ENCODE measurements at regions not wholly inside any gene's neighbourhood (a gene's known extent, or its start where the extent isn't known, plus 50 kb on each side); places are given as distances from the start of the nearest gene placed in this dataset.

DNA sequence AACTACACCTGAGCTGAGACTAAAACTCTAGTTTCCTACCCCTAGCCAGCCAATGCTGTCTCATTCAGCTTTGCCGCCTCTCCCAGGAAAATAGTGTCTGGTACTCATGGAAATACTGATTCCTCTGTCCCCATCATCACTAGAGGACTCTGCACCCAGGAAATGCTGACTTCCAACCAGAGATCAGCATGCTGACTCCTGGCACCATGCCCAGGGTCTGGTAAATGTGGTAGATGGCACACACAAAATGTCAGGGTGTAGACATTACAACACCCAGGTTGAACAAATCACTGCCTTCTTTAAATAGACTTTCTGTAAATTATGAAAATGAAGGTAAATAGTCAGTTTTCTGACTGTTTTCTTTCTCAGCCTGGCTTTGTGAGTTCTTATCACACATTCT lies 307.3 kb upstream of the CHAC2 start:
- Histone ChIP-seq H3K9me2 (replicated peaks; ENCODE audit: insufficient read depth) (no peaks in the 10 kb centered on the region), H2AFZ (no peak overlapping the region), H3K4me2 (no peak overlapping the region), H3K4me1 (ENCODE audit: insufficient read depth) (no peaks in the 10 kb centered on the region), H3K4me3 (no peak overlapping the region), H3K27me3 (no peaks in the 10 kb centered on the region), H3K27ac (no peak overlapping the region), H3K9me3 (ENCODE audit: low read depth) (no peaks in the 10 kb centered on the region), H3K36me3 (replicated peaks; ENCODE audit: insufficient read depth, low read depth) (no peaks in the 10 kb centered on the region), H4K20me1 (ENCODE audit: insufficient read depth, poor library complexity, severe bottlenecking) (no peaks in the 10 kb centered on the region), H3K79me2 (no peaks in the 10 kb centered on the region)
- 43% methylated on average over 1 of the region's 1 CpG for WGBS (ENCODE audit: low lambda C conversion rate, missing lambda C conversion rate)
- no peak for TF ChIP-seq EZH2 (IDR thresholded peaks at IDR 0.05; ENCODE audit: borderline replicate concordance)
- TF ChIP-seq EZH2phosphoT487 (IDR thresholded peaks at IDR 0.05; ENCODE audit: low read depth, severe bottlenecking, unreplicated experiment): no peak
- TF ChIP-seq, protein P1, sequence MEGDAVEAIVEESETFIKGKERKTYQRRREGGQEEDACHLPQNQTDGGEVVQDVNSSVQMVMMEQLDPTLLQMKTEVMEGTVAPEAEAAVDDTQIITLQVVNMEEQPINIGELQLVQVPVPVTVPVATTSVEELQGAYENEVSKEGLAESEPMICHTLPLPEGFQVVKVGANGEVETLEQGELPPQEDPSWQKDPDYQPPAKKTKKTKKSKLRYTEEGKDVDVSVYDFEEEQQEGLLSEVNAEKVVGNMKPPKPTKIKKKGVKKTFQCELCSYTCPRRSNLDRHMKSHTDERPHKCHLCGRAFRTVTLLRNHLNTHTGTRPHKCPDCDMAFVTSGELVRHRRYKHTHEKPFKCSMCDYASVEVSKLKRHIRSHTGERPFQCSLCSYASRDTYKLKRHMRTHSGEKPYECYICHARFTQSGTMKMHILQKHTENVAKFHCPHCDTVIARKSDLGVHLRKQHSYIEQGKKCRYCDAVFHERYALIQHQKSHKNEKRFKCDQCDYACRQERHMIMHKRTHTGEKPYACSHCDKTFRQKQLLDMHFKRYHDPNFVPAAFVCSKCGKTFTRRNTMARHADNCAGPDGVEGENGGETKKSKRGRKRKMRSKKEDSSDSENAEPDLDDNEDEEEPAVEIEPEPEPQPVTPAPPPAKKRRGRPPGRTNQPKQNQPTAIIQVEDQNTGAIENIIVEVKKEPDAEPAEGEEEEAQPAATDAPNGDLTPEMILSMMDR (IDR thresholded peaks at IDR 0.05; ENCODE audit: poor library complexity): no peak
- DNase-seq (ENCODE audit: low spot score): peak; percentile 36

DNA sequence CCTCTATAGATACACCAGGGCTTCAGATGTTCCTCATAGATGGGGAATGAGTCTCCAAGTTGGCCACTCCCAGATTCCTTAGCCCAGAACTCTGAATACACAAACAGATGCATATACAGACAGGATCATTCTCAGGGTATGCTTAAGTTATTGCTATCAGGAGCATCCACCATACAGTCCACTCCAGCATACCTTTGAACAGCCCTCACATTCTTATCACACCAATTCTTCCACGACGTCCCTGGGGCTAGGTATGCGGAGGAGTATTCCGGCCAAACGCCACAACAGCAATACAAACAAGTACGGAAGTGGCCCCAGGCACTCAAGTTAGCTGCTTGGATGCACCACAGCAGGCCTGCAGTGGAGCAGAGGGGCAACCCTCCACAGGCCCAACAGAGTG lies 312.5 kb upstream of the CHAC2 start:
- H3K4me2 ChIP-seq: no peak overlapping the region
- TF ChIP-seq EZH2 (IDR thresholded peaks at IDR 0.05; ENCODE audit: borderline replicate concordance) (no peak), EZH2phosphoT487 (IDR thresholded peaks at IDR 0.05; ENCODE audit: low read depth, severe bottlenecking, unreplicated experiment) (no peak)
- TF ChIP-seq, protein P1 (IDR thresholded peaks at IDR 0.05; ENCODE audit: poor library complexity): no peak
- H3K9me2 ChIP-seq (replicated peaks; ENCODE audit: insufficient read depth): no peaks in the 10 kb centered on the region
- no peak overlapping the region for H3K4me3 ChIP-seq
- WGBS (ENCODE audit: low lambda C conversion rate, missing lambda C conversion rate): 65% methylated on average over 6 of the region's 6 CpGs
- no peak for DNase-seq (ENCODE audit: low spot score)
- no peaks in the 10 kb centered on the region for H3K27me3 ChIP-seq
- no peak overlapping the region for H3K27ac ChIP-seq
- H3K9me3 ChIP-seq (ENCODE audit: low read depth): no peaks in the 10 kb centered on the region
- no peak overlapping the region for H2AFZ ChIP-seq
- H3K79me2 ChIP-seq: no peaks in the 10 kb centered on the region
- no peaks in the 10 kb centered on the region for H3K36me3 ChIP-seq (replicated peaks; ENCODE audit: insufficient read depth, low read depth)
- H3K4me1 ChIP-seq (ENCODE audit: insufficient read depth): no peaks in the 10 kb centered on the region
- no peaks in the 10 kb centered on the region for H4K20me1 ChIP-seq (ENCODE audit: insufficient read depth, poor library complexity, severe bottlenecking)

DNA sequence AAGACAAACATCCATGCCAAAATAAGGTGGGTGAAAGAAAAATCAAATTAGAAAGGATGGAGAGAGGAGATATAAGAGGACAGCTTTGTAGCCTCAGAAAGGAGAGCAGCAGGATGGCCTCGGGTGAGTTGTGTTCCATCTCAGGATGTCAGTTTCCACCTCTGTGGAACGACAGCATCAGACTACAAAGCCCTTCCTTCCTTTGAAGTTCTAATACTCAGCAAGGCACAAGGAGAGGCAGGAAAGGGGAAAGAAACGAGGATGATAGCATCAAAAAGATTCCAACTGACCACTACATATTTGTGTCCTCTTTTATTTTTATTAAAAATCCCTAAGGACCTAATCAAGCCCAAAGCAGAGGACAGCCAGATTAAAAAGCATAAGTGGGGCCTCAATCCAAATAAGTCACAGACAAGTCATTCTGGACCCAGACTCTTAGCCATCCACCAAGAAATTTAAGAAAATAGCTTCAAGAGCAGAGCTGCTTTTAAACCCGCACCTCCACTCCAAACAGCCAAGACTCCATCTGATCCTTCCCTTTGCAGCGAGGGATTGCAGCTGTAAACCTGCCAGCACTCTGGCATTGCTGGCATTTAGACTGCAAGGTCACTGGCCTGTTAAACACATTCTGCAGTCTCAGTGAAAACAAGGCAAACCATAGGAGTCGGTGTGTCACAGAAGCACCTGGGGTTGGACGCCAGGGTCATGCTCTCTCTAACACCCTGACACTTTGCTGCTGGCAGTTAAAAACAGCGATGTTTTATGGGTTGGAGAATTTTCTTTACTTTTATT lies 314.5 kb upstream of the CHAC2 start:
- no peaks in the 10 kb centered on the region for H3K36me3 ChIP-seq (replicated peaks; ENCODE audit: insufficient read depth, low read depth)
- no peaks in the 10 kb centered on the region for H3K9me3 ChIP-seq (ENCODE audit: low read depth)
- TF ChIP-seq EZH2 (IDR thresholded peaks at IDR 0.05; ENCODE audit: borderline replicate concordance) (no peak), EZH2phosphoT487 (IDR thresholded peaks at IDR 0.05; ENCODE audit: low read depth, severe bottlenecking, unreplicated experiment) (no peak)
- TF ChIP-seq, protein P1 (IDR thresholded peaks at IDR 0.05; ENCODE audit: poor library complexity): no peak
- WGBS (ENCODE audit: low lambda C conversion rate, missing lambda C conversion rate): 44% methylated on average over 8 of the region's 8 CpGs
- H3K4me2 ChIP-seq: no peak overlapping the region
- no peak overlapping the region for H3K4me3 ChIP-seq
- H3K27ac ChIP-seq: no peak overlapping the region
- H3K4me1 ChIP-seq (ENCODE audit: insufficient read depth): no peaks in the 10 kb centered on the region
- no peaks in the 10 kb centered on the region for H4K20me1 ChIP-seq (ENCODE audit: insufficient read depth, poor library complexity, severe bottlenecking)
- H3K79me2 ChIP-seq: no peaks in the 10 kb centered on the region
- H2AFZ ChIP-seq: no peak overlapping the region
- no peaks in the 10 kb centered on the region for H3K9me2 ChIP-seq (replicated peaks; ENCODE audit: insufficient read depth)
- no peaks in the 10 kb centered on the region for H3K27me3 ChIP-seq
- peak; percentile 11 for DNase-seq (ENCODE audit: low spot score)
